Stimulated activated naive B cell treated with anti-CD40 and anti-IgM and Interleukin-4, amounts not matched to agents 10 μg/mL and 1 μg/mL and 100 μg/mL, for 72 hours (primary cell): ENCODE measurements at regions not wholly inside any gene's neighbourhood (a gene's known extent, or its start where the extent isn't known, plus 50 kb on each side); places are given as distances from the start of the nearest gene placed in this dataset.
"Not testable (repeated sequence)": the region's sequence is repeated elsewhere in the genome, so short reads cannot be mapped to it uniquely, and the experiment has no call there.

Experiments
- ATAC-seq, 2 donors: fragments of 150-1000 bp; cut with Tn5 transposase; replicated peaks; 2 replicates each; pipeline ENCODE4 v1.10.0; 2021; ENCODE audit warnings: moderate library complexity in 1 of 2
- DNase-seq: peaks from one replicate; pipeline ENCODE4 v3.0.0; 2021
- H3K27ac Mint-ChIP-seq: one replicate; pipeline ENCODE4 v1.8.0; 2022; ENCODE audit warnings: mild to moderate bottlenecking, mixed read lengths
- H3K27me3 Mint-ChIP-seq, 2 donors: one replicate each; pipeline ENCODE4 v1.8.0; 2022; ENCODE audit warnings: mixed read lengths in 2 of 2
- H3K36me3 Mint-ChIP-seq, 2 donors: one replicate each; pipeline ENCODE4 v1.8.0; 2022; ENCODE audit warnings: mixed read lengths in 2 of 2, mild to moderate bottlenecking in 1 of 2
- H3K4me1 Mint-ChIP-seq, 2 donors: one replicate each; pipeline ENCODE4 v1.8.0; 2022; ENCODE audit warnings: mixed read lengths in 2 of 2, mild to moderate bottlenecking in 1 of 2
- H3K4me3 Mint-ChIP-seq, 2 donors: one replicate each; pipeline ENCODE4 v1.8.0; 2022; ENCODE audit warnings: mild to moderate bottlenecking in 2 of 2, mixed read lengths in 2 of 2, moderate library complexity in 1 of 2
- H3K9me3 Mint-ChIP-seq, 2 donors: one replicate each; pipeline ENCODE4 v1.8.0; 2022; ENCODE audit warnings: mixed read lengths in 2 of 2, mild to moderate bottlenecking in 1 of 2

- peaks cover 17 to 36% of the 10 kb centered on the region in 2 donors for H3K27me3 Mint-ChIP-seq
- H3K4me3 Mint-ChIP-seq: no peak overlapping the region
- DNase-seq: no peak
- no peaks in the 10 kb centered on the region for H3K36me3 Mint-ChIP-seq
- H3K4me1 Mint-ChIP-seq: no peaks in the 10 kb centered on the region
- no peak for ATAC-seq
- H3K27ac Mint-ChIP-seq: no peak overlapping the region
- H3K9me3 Mint-ChIP-seq: no peaks in the 10 kb centered on the region
These were observed 435.0 kb upstream of the KLF12 start for GRCh38 chr13:74569251-74569650.

- Mint-ChIP-seq H3K4me3 (no peak overlapping the region), H3K9me3 (no peaks in the 10 kb centered on the region), H3K27ac (no peak overlapping the region), H3K4me1 (no peaks in the 10 kb centered on the region), H3K27me3 (peaks cover 5 to 25% of the 10 kb centered on the region in 2 donors), H3K36me3 (no peaks in the 10 kb centered on the region)
- DNase-seq (no peak), ATAC-seq (no peak)
These were observed 433.3 kb upstream of the KLF12 start for GRCh38 chr13:74567485-74567884.

GRCh38 chr13:74562381-74562780 lies 428.2 kb upstream of the KLF12 start:
- Mint-ChIP-seq H3K4me3 (no peak overlapping the region), H3K27ac (no peak overlapping the region), H3K27me3 (peaks cover 0 to 9% of the 10 kb centered on the region in 2 donors), H3K9me3 (peaks cover 0 to 2% of the 10 kb centered on the region in 2 donors), H3K36me3 (no peaks in the 10 kb centered on the region), H3K4me1 (peaks cover 6 to 25% of the 10 kb centered on the region in 2 donors)
- DNase-seq (no peak), ATAC-seq (no peak)

- peaks cover 0 to 4% of the 10 kb centered on the region in 2 donors for H3K27me3 Mint-ChIP-seq
- peaks cover 6 to 36% of the 10 kb centered on the region in 2 donors for H3K4me1 Mint-ChIP-seq
- H3K27ac Mint-ChIP-seq: no peak overlapping the region
- H3K36me3 Mint-ChIP-seq: no peaks in the 10 kb centered on the region
- peaks cover 0 to 2% of the 10 kb centered on the region in 2 donors for H3K9me3 Mint-ChIP-seq
- H3K4me3 Mint-ChIP-seq: no peak overlapping the region
- no peak for ATAC-seq
- DNase-seq: no peak
These were observed 427.0 kb upstream of the KLF12 start for GRCh38 chr13:74561155-74561554.

GRCh38 chr13:74560325-74560724 lies 426.1 kb upstream of the KLF12 start:
- no peaks in the 10 kb centered on the region for H3K27me3 Mint-ChIP-seq
- DNase-seq: no peak
- H3K4me3 Mint-ChIP-seq: no peak overlapping the region
- H3K27ac Mint-ChIP-seq: no peak overlapping the region
- peak; percentile 60 for ATAC-seq
- H3K9me3 Mint-ChIP-seq: peaks cover 0 to 2% of the 10 kb centered on the region in 2 donors
- peaks cover 8 to 45% of the 10 kb centered on the region in 2 donors for H3K4me1 Mint-ChIP-seq
- H3K36me3 Mint-ChIP-seq: no peaks in the 10 kb centered on the region

- Mint-ChIP-seq H3K27me3 (no peaks in the 10 kb centered on the region), H3K9me3 (peaks cover 0 to 2% of the 10 kb centered on the region in 2 donors), H3K4me3 (no peak overlapping the region), H3K36me3 (no peaks in the 10 kb centered on the region), H3K4me1 (peaks cover 11 to 49% of the 10 kb centered on the region in 2 donors), H3K27ac (no peak overlapping the region)
- no peak for DNase-seq
- no peak for ATAC-seq
These were observed 423.7 kb upstream of the KLF12 start for GRCh38 chr13:74557870-74558269.

- Mint-ChIP-seq H3K4me1 (peaks cover 11 to 42% of the 10 kb centered on the region in 2 donors), H3K36me3 (no peaks in the 10 kb centered on the region), H3K27me3 (no peaks in the 10 kb centered on the region), H3K4me3 (no peak overlapping the region), H3K9me3 (peaks cover 0 to 2% of the 10 kb centered on the region in 2 donors), H3K27ac (no peak overlapping the region)
- no peak for ATAC-seq
- no peak for DNase-seq
These were observed 421.6 kb upstream of the KLF12 start for GRCh38 chr13:74555651-74556420.

GRCh38 chr13:74555276-74555625 lies 421.0 kb upstream of the KLF12 start:
- Mint-ChIP-seq H3K4me3 (no peak overlapping the region), H3K9me3 (peaks cover 0 to 2% of the 10 kb centered on the region in 2 donors)

DNA sequence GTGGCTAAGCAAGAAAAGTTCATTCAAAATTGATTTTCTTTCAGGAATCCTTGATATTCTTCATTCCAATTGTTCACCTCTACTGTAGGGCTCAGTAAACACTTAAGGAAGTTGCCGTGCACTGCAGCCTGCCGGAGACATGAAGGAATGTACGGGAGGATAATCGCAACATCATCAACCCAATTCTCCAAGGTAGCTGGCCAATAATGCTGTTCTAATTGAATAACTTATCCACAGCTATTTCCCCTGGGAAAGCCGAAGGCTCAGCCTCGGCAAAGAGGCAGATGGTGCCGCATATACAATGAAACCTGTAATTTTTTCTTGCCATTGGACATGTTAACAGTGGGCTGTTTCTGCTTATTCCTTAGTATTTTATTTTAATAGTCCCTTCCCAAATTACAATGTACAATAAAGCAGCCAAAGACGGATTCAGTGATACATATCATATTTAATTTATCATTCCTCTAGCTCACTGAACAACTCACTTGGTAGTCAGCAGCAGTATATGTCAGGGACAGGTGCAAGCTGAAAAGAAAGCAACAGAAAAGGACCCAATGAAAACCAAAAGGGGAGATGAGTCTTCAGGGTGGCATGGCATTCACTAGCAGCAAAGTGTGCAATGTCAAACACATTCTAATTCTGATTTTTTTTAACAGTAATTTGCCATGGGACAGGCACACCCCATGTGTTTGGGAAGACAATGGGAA lies 420.5 kb upstream of the KLF12 start:
- no peak overlapping the region for H3K4me3 Mint-ChIP-seq
- peak in 1 of 2 donors; percentile 10 for ATAC-seq
- peaks cover 0 to 2% of the 10 kb centered on the region in 2 donors for H3K9me3 Mint-ChIP-seq
- no peaks in the 10 kb centered on the region for H3K36me3 Mint-ChIP-seq
- H3K27ac Mint-ChIP-seq: no peak overlapping the region
- DNase-seq: no peak
- H3K4me1 Mint-ChIP-seq: peaks cover 4 to 31% of the 10 kb centered on the region in 2 donors
- H3K27me3 Mint-ChIP-seq: no peaks in the 10 kb centered on the region

More at GRCh38 chr13:74555276-74555625, 421.0 kb upstream of the KLF12 start:
- DNase-seq: no peak
- no peak overlapping the region for H3K27ac Mint-ChIP-seq
- H3K27me3 Mint-ChIP-seq: no peaks in the 10 kb centered on the region
- H3K36me3 Mint-ChIP-seq: no peaks in the 10 kb centered on the region
- H3K4me1 Mint-ChIP-seq: peaks cover 6 to 37% of the 10 kb centered on the region in 2 donors
- ATAC-seq: peak in 1 of 2 donors; percentile 31

GRCh38 chr13:74550039-74550438 lies 415.8 kb upstream of the KLF12 start:
- Mint-ChIP-seq H3K36me3 (no peaks in the 10 kb centered on the region), H3K27ac (no peak overlapping the region), H3K9me3 (no peaks in the 10 kb centered on the region), H3K4me1 (peaks cover under 1 to 2% of the 10 kb centered on the region in 2 donors), H3K27me3 (no peaks in the 10 kb centered on the region), H3K4me3 (no peak overlapping the region)
- DNase-seq (no peak), ATAC-seq (no peak)

DNA sequence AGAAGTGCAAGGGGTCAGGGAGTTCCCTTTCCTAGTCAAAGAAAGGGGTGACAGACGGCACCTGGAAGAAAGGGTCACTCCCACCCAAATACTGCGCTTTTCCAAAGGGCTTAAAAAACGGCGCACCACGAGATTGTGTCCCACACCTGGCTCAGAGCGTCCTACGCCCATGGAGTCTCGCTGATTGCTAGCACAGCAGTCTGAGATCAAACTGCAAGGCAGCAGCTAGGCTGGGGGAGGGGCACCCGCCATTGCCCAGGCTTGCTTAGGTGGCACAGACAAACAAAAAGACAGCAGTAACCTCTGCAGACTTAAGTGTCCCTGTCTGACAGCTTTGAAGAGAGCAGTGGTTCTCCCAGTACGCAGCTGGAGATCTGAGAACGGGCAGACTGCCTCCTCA lies 402.4 kb upstream of the KLF12 start:
- DNase-seq, H3K27me3 Mint-ChIP-seq, H3K4me3 Mint-ChIP-seq, ATAC-seq, H3K4me1 Mint-ChIP-seq, H3K27ac Mint-ChIP-seq, H3K9me3 Mint-ChIP-seq, H3K36me3 Mint-ChIP-seq: not testable (repeated sequence)

GRCh38 chr13:74533226-74533625 lies 399.0 kb upstream of the KLF12 start:
- no peak overlapping the region for H3K27ac Mint-ChIP-seq
- no peaks in the 10 kb centered on the region for H3K4me1 Mint-ChIP-seq
- H3K36me3 Mint-ChIP-seq: no peaks in the 10 kb centered on the region
- DNase-seq (no peak), ATAC-seq (no peak)
- H3K4me3 Mint-ChIP-seq: no peak overlapping the region
- H3K9me3 Mint-ChIP-seq: no peaks in the 10 kb centered on the region
- H3K27me3 Mint-ChIP-seq: peaks cover 6 to 15% of the 10 kb centered on the region in 2 donors

DNA sequence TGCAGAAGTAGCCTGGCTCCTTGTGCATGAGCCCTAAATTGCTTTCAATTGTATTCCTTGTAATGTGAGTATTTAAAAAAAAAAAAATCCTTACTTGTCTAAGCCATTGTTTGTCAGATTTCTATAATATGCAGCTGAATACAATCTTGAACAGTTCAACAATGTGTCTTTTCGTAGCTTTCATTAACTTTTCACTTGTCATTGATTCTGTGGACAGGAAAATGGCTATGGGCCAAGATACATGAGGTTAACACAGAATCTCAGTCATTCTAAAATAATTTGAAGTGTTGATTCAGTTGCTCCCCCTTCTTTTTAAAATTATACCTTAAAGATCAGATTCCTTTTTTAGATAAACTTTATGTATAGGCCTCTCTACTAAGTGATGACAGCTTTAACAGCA lies 395.8 kb upstream of the KLF12 start:
- ATAC-seq: no peak
- Mint-ChIP-seq H3K36me3 (no peaks in the 10 kb centered on the region), H3K4me1 (no peaks in the 10 kb centered on the region)

DNA sequence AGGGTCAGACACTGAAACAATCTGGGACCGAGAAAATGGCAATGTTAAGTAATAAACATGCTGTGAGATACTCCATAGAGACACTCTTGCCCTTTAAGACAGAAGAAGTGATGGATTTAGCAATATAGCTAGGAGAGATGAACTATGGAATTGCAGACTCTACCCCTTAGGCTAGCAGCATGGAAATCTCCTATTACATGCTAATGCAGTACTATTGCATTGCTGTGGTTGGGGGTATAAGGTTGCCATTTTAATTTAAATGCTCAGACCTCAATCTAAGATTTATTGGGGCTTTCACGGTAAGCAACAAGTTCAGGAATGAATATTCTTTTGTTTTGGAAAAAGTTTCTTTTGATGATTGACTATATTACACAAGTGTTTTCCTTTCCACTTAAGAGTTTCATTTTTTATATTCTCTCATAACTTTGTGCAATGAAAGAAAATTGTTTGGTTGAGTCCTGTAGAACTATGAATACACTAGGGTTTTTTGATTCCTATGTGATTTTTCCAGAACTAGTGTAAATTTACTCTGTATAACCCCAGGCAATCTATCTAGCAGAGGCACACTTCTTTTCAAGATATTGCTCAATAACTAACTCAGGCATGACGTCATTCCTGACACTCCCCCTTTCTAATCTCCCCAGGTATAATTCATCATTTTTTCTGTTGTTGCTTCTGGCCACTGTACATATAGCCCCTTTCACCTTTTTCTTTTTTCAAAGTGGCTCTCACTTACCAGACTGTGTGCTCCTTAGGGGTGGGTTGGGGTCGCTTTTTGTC lies 394.7 kb upstream of the KLF12 start:
- ATAC-seq (no peak), DNase-seq (no peak)
- H3K9me3 Mint-ChIP-seq: no peaks in the 10 kb centered on the region
- peaks cover 10 to 27% of the 10 kb centered on the region in 2 donors for H3K27me3 Mint-ChIP-seq
- H3K27ac Mint-ChIP-seq: no peak overlapping the region
- H3K4me3 Mint-ChIP-seq: no peak overlapping the region
- no peaks in the 10 kb centered on the region for H3K4me1 Mint-ChIP-seq
- no peaks in the 10 kb centered on the region for H3K36me3 Mint-ChIP-seq

More for the DNA sequence above, 395.8 kb upstream of the KLF12 start:
- Mint-ChIP-seq H3K4me3 (no peak overlapping the region), H3K27ac (no peak overlapping the region), H3K9me3 (no peaks in the 10 kb centered on the region), H3K27me3 (peaks cover 10 to 25% of the 10 kb centered on the region in 2 donors)
- DNase-seq: no peak
